WTC11 (cell line): ENCODE measurements at regions not wholly inside any gene's neighbourhood (a gene's known extent, or its start where the extent isn't known, plus 50 kb on each side); places are given as distances from the start of the nearest gene placed in this dataset.

Source experiments
- ATAC-seq: fragments of 200-7000 bp; cut with Tn5 transposase; 2 replicates; pipeline ENCODE4 v1.10.0; 2021; ENCODE audit warnings: mild to moderate bottlenecking, moderate library complexity
- CTCF ChIA-PET: fragments of 300-600 bp; sonication (Branson Sonifier 250); formaldehyde crosslinking; loops from one replicate; lab custom pipeline; 2021; ENCODE audit warnings: antibody characterized with exemption; lab: Charles Lee
- POLR2A ChIA-PET: fragments of 350-600 bp; sonication (Branson Sonifier 250); formaldehyde crosslinking; loops from one replicate; lab custom pipeline; 2021; ENCODE audit warnings: antibody characterized with exemption; lab: Charles Lee
- DNase-seq: peaks from one replicate; pipeline ENCODE4 v3.0.0; 2021; ENCODE audit warnings: low spot score
- H3K27ac Mint-ChIP-seq: 2 replicates; pipeline ENCODE4 v1.8.0; 2021; ENCODE audit warnings: mixed read lengths
- H3K27me3 Mint-ChIP-seq: 2 replicates; pipeline ENCODE4 v1.8.0; 2021; ENCODE audit warnings: low read depth, mild to moderate bottlenecking, moderate library complexity, mixed read lengths
- H3K36me3 Mint-ChIP-seq: 2 replicates; pipeline ENCODE4 v1.8.0; 2021; ENCODE audit warnings: mixed read lengths
- H3K4me1 Mint-ChIP-seq: 2 replicates; pipeline ENCODE4 v1.8.0; 2022; ENCODE audit warnings: mixed read lengths
- H3K4me3 Mint-ChIP-seq: 2 replicates; pipeline ENCODE4 v1.8.0; 2021; ENCODE audit warnings: mild to moderate bottlenecking, moderate library complexity, mixed read lengths
- H3K9me3 Mint-ChIP-seq: 2 replicates; pipeline ENCODE4 v1.8.0; 2021; ENCODE audit warnings: mixed read lengths
- ATF2 ChIP-seq: sonication (generic); formaldehyde crosslinking; IDR thresholded peaks from 2 replicates; pipeline ENCODE4 v1.8.1; 2022; ENCODE audit warnings: low read depth, missing genetic modification reagents, borderline replicate concordance
- CDX4 ChIP-seq: fragments of 250-450 bp; sonication (Bioruptor Pico); IDR thresholded peaks from 2 replicates; pipeline ENCODE4 v1.9.0; 2021; ENCODE audit warnings: moderate library complexity, mild to moderate bottlenecking, inconsistent platforms, borderline replicate concordance
- CREB1 ChIP-seq: sonication (generic); formaldehyde crosslinking; IDR thresholded peaks from 2 replicates; pipeline ENCODE4 v1.8.0; 2023; ENCODE audit warnings: mild to moderate bottlenecking, missing genetic modification reagents
- CTCF ChIP-seq: fragments of 200-600 bp; IDR thresholded peaks from 2 replicates; pipeline ENCODE4 v1.8.0; 2022; ENCODE audit warnings: antibody characterized with exemption
- ETV6 ChIP-seq: sonication (generic); formaldehyde crosslinking; IDR thresholded peaks from 2 replicates; pipeline ENCODE4 v1.8.1; 2022; ENCODE audit warnings: mild to moderate bottlenecking, missing genetic modification reagents
- FOXP1 ChIP-seq: sonication (generic); formaldehyde crosslinking; IDR thresholded peaks from 2 replicates; pipeline ENCODE4 v1.8.0; 2022; ENCODE audit warnings: missing genetic modification reagents, mild to moderate bottlenecking, moderate library complexity, borderline replicate concordance
- GRHL2 ChIP-seq: fragments of 250-450 bp; sonication (Bioruptor Pico); IDR thresholded peaks from 2 replicates; pipeline ENCODE4 v1.8.0; 2022; ENCODE audit warnings: mild to moderate bottlenecking, moderate library complexity; ENCODE audit not compliant: insufficient replicate concordance, severe bottlenecking
- GTF2I ChIP-seq: fragments of 250-450 bp; sonication (Bioruptor Pico); conservative IDR thresholded peaks from 2 replicates; pipeline ENCODE4 v1.4.0; 2021; ENCODE audit warnings: mild to moderate bottlenecking
- IRF1 ChIP-seq: sonication (generic); formaldehyde crosslinking; IDR thresholded peaks from 2 replicates; pipeline ENCODE4 v1.8.0; 2023; ENCODE audit warnings: missing genetic modification reagents
- IRF2 ChIP-seq: sonication (generic); formaldehyde crosslinking; IDR thresholded peaks from 2 replicates; pipeline ENCODE4 v1.8.0; 2022; ENCODE audit warnings: low read depth, missing genetic modification reagents, borderline replicate concordance
- KAT7 ChIP-seq: sonication (generic); formaldehyde crosslinking; IDR thresholded peaks from 2 replicates; pipeline ENCODE4 v1.8.1; 2023; ENCODE audit warnings: missing genetic modification reagents, mild to moderate bottlenecking, borderline replicate concordance
- NFATC4 ChIP-seq: fragments of 250-450 bp; sonication (Bioruptor Pico); IDR thresholded peaks from 2 replicates; pipeline ENCODE4 v1.9.0; 2021; ENCODE audit warnings: mild to moderate bottlenecking
- NFE2L1 ChIP-seq: sonication (generic); formaldehyde crosslinking; IDR thresholded peaks from 2 replicates; pipeline ENCODE4 v1.8.1; 2023; ENCODE audit warnings: missing genetic modification reagents
- OVOL2 ChIP-seq: fragments of 250-450 bp; sonication (Bioruptor Pico); IDR thresholded peaks from 2 replicates; pipeline ENCODE4 v1.9.0; 2021; ENCODE audit warnings: mild to moderate bottlenecking, borderline replicate concordance
- PRDM15 ChIP-seq: sonication (generic); formaldehyde crosslinking; IDR thresholded peaks from 2 replicates; pipeline ENCODE4 v1.8.0; 2022; ENCODE audit warnings: missing genetic modification reagents
- PRRX2 ChIP-seq: fragments of 250-450 bp; sonication (Bioruptor Pico); IDR thresholded peaks from 2 replicates; pipeline ENCODE4 v1.8.0; 2021; ENCODE audit warnings: mild to moderate bottlenecking
- SMAD4 ChIP-seq: sonication (generic); formaldehyde crosslinking; IDR thresholded peaks from 2 replicates; pipeline ENCODE4 v1.8.0; 2022; ENCODE audit warnings: mild to moderate bottlenecking, missing genetic modification reagents
- SOX15 ChIP-seq: fragments of 250-450 bp; sonication (Bioruptor Pico); IDR thresholded peaks from 2 replicates; pipeline ENCODE4 v1.9.0; 2021; ENCODE audit warnings: mild to moderate bottlenecking
- TCF7 ChIP-seq: sonication (generic); formaldehyde crosslinking; IDR thresholded peaks from 2 replicates; pipeline ENCODE4 v1.8.0; 2022; ENCODE audit warnings: mild to moderate bottlenecking, low read depth, missing genetic modification reagents, moderate library complexity
- TEAD4 ChIP-seq: sonication (generic); formaldehyde crosslinking; IDR thresholded peaks from 2 replicates; pipeline ENCODE4 v1.8.0; 2022; ENCODE audit warnings: mild to moderate bottlenecking, missing genetic modification reagents
- ZNF263 ChIP-seq: sonication (generic); formaldehyde crosslinking; IDR thresholded peaks from 2 replicates; pipeline ENCODE4 v1.8.1; 2022; ENCODE audit warnings: low read depth, mild to moderate bottlenecking, moderate library complexity, missing genetic modification reagents
- ZNF512 ChIP-seq: sonication (generic); formaldehyde crosslinking; IDR thresholded peaks from 2 replicates; pipeline ENCODE4 v1.8.1; 2022; ENCODE audit warnings: missing genetic modification reagents, borderline replicate concordance
- ZSCAN18 ChIP-seq: fragments of 250-450 bp; sonication (Bioruptor Pico); IDR thresholded peaks from 2 replicates; pipeline ENCODE4 v2.1.2; 2022; ENCODE audit warnings: mild to moderate bottlenecking, moderate library complexity

GRCh38 chr9:75602060-75602459 lies 288.4 kb upstream of the PCSK5 start (continued):
- no peak for TF ChIP-seq IRF2
- TF ChIP-seq CTCF: no peak
- no peak for TF ChIP-seq GRHL2 (CRISPR knock-in tag)
- no peak for TF ChIP-seq KAT7 (CRISPR knock-in tag)
- no peak for TF ChIP-seq CREB1 (CRISPR knock-in tag)
- no peak for TF ChIP-seq SOX15 (CRISPR knock-in tag)

GRCh38 chr9:75604661-75605060 lies 285.8 kb upstream of the PCSK5 start:
- H3K9me3 Mint-ChIP-seq: no peaks in the 10 kb centered on the region; the same call in 1 of the 2 replicates
- ChIA-PET POLR2A (no interaction called here), CTCF (no interaction called here)
- H3K36me3 Mint-ChIP-seq: no peaks in the 10 kb centered on the region
- no peak overlapping the region for H3K4me3 Mint-ChIP-seq
- DNase-seq (no peak), ATAC-seq (no peak)
- H3K4me1 Mint-ChIP-seq: no peaks in the 10 kb centered on the region
- no peak overlapping the region for H3K27ac Mint-ChIP-seq
- H3K27me3 Mint-ChIP-seq: no peaks in the 10 kb centered on the region
- no peak for TF ChIP-seq NFATC4
- TF ChIP-seq SMAD4 (CRISPR knock-in tag): no peak
- TF ChIP-seq CDX4 (CRISPR knock-in tag): no peak
- TF ChIP-seq GTF2I (CRISPR knock-in tag): no peak
- TF ChIP-seq ZSCAN18 (CRISPR knock-in tag): no peak
- TF ChIP-seq ETV6: no peak

- no peak for DNase-seq
- POLR2A ChIA-PET: no interaction called here
- no peaks in the 10 kb centered on the region for H3K27me3 Mint-ChIP-seq
- no peak for ATAC-seq
- H3K9me3 Mint-ChIP-seq: peaks cover 7% of the 10 kb centered on the region; the same call in 1 of the 2 replicates
- CTCF ChIA-PET: no interaction called here
- H3K27ac Mint-ChIP-seq: no peak overlapping the region
- no peaks in the 10 kb centered on the region for H3K4me1 Mint-ChIP-seq
- no peaks in the 10 kb centered on the region for H3K36me3 Mint-ChIP-seq
- H3K4me3 Mint-ChIP-seq: no peak overlapping the region
- TF ChIP-seq OVOL2 (CRISPR knock-in tag) (no peak), PRDM15 (CRISPR knock-in tag) (no peak), ZNF263 (CRISPR knock-in tag) (no peak), ATF2 (CRISPR knock-in tag) (no peak), PRRX2 (CRISPR knock-in tag) (no peak), ZNF512 (CRISPR knock-in tag) (no peak), NFE2L1 (CRISPR knock-in tag) (no peak), ETV6 (no peak), IRF1 (CRISPR knock-in tag) (no peak), FOXP1 (no peak), TEAD4 (CRISPR knock-in tag) (no peak), TCF7 (CRISPR knock-in tag) (no peak)
Measured at GRCh38 chr9:75607521-75607920, 283.0 kb upstream of the PCSK5 start.
